Neuronal stem cell (in vitro differentiated cells): ENCODE measurements at regions not wholly inside any gene's neighbourhood (a gene's known extent, or its start where the extent isn't known, plus 50 kb on each side); places are given as distances from the start of the nearest gene placed in this dataset.
"Not testable (repeated sequence)": the region's sequence is repeated elsewhere in the genome, so short reads cannot be mapped to it uniquely, and the experiment has no call there.

Experiments
- DNase-seq: peaks from one replicate; pipeline ENCODE4 v3.0.0-alpha.2; 2013; ENCODE audit warnings: low spot score
- H2AFZ ChIP-seq: one replicate; pipeline ENCODE4 v1.6.1; 2013; ENCODE audit warnings: mild to moderate bottlenecking, low read length, inconsistent platforms
- H2AK5ac ChIP-seq: 2 replicates; pipeline ENCODE4 v1.6.1; 2013; ENCODE audit warnings: low read depth, mild to moderate bottlenecking, inconsistent platforms, low read length, moderate library complexity, mixed read lengths
- H2BK120ac ChIP-seq: 2 replicates; pipeline ENCODE4 v1.6.1; 2013; ENCODE audit warnings: low read depth, mild to moderate bottlenecking, inconsistent platforms, low read length, moderate library complexity, mixed read lengths
- H2BK12ac ChIP-seq: one replicate; pipeline ENCODE4 v1.6.1; 2013; ENCODE audit warnings: low read length, inconsistent platforms
- H2BK15ac ChIP-seq: 2 replicates; pipeline ENCODE4 v1.6.1; 2013; ENCODE audit warnings: mild to moderate bottlenecking, low read length, inconsistent platforms, mixed read lengths
- H2BK5ac ChIP-seq: one replicate; pipeline ENCODE4 v1.6.1; 2013; ENCODE audit warnings: inconsistent platforms, mild to moderate bottlenecking, low read length, moderate library complexity
- H3K14ac ChIP-seq: one replicate; pipeline ENCODE4 v1.6.1; 2013; ENCODE audit warnings: low read length, inconsistent platforms
- H3K18ac ChIP-seq: 2 replicates; pipeline ENCODE4 v1.6.1; 2013; ENCODE audit warnings: low read length, inconsistent platforms
- H3K23ac ChIP-seq: 2 replicates; pipeline ENCODE4 v1.6.1; 2013; ENCODE audit warnings: low read depth, mild to moderate bottlenecking, mixed read lengths, low read length, inconsistent platforms; ENCODE audit not compliant: poor library complexity
- H3K27ac ChIP-seq: replicated peaks from 3 replicates; pipeline ENCODE4 v1.5.1; 2013; ENCODE audit warnings: low read length, inconsistent platforms
- H3K27me3 ChIP-seq, 3 experiments: 2 replicates each; pipeline ENCODE4 v1.6.1; 2013; ENCODE audit warnings: low read length in 3 of 3, mild to moderate bottlenecking in 2 of 3, inconsistent platforms in 1 of 3, low read depth in 1 of 3, mixed read lengths in 1 of 3, moderate library complexity in 1 of 3; ENCODE audit not compliant: control insufficient read depth in 3 of 3, insufficient read depth in 3 of 3
- H3K36me3 ChIP-seq, 2 donors: replicated peaks in 1 of 2; 2 replicates each; pipeline ENCODE4 v1.6.1; 2013; ENCODE audit warnings: low read length in 2 of 2; ENCODE audit not compliant: control insufficient read depth in 2 of 2, insufficient read depth in 2 of 2
- H3K4ac ChIP-seq: 2 replicates; pipeline ENCODE4 v1.6.1; 2013; ENCODE audit warnings: inconsistent platforms, mild to moderate bottlenecking, low read length, moderate library complexity
- H3K4me1 ChIP-seq, 2 donors: 1 replicate in 1 of 2; 2 replicates in 1 of 2; pipeline ENCODE4 v1.6.1; 2013; ENCODE audit warnings: low read length in 2 of 2, low read depth in 1 of 2; ENCODE audit not compliant: control insufficient read depth in 2 of 2, insufficient read depth in 1 of 2
- H3K4me2 ChIP-seq: one replicate; pipeline ENCODE4 v1.6.1; 2013; ENCODE audit warnings: mild to moderate bottlenecking, low read length, inconsistent platforms; ENCODE audit not compliant: insufficient read depth, poor library complexity, severe bottlenecking
- H3K4me3 ChIP-seq, 2 donors: 2 replicates each; pipeline ENCODE4 v1.5.1; 2013; ENCODE audit warnings: low read length in 2 of 2, mild to moderate bottlenecking in 2 of 2, inconsistent platforms in 1 of 2, moderate library complexity in 1 of 2
- H3K79me1 ChIP-seq: one replicate; pipeline ENCODE4 v1.6.1; 2013; ENCODE audit warnings: low read depth, mild to moderate bottlenecking, inconsistent platforms, low read length, moderate library complexity
- H3K9ac ChIP-seq: one replicate; pipeline ENCODE4 v1.6.1; 2013; ENCODE audit warnings: mild to moderate bottlenecking, low read depth, low read length, inconsistent platforms; ENCODE audit not compliant: poor library complexity
- H3K9me3 ChIP-seq, 2 donors: replicated peaks in 1 of 2; 2 replicates each; pipeline versions ENCODE3 to v1.6.1; 2013; ENCODE audit warnings: low read length in 2 of 2, mild to moderate bottlenecking in 2 of 2, inconsistent platforms in 1 of 2, low read depth in 1 of 2, mixed read lengths in 1 of 2, moderate library complexity in 1 of 2; ENCODE audit not compliant: control insufficient read depth in 2 of 2, insufficient read depth in 1 of 2
- H4K8ac ChIP-seq: one replicate; pipeline ENCODE4 v1.6.1; 2013; ENCODE audit warnings: low read depth, mild to moderate bottlenecking, inconsistent platforms, low read length, moderate library complexity
- H4K91ac ChIP-seq: one replicate; pipeline ENCODE4 v1.6.1; 2013; ENCODE audit warnings: low read length, low read depth, mild to moderate bottlenecking, inconsistent platforms; ENCODE audit not compliant: poor library complexity
- whole genome bisulfite sequencing, 2 donors: extraction: QIAGEN DNeasy Blood & Tissue Kit; methylation state at CpG; one replicate each; pipeline ENCODE4 v1.1.7; 2013; ENCODE audit warnings: missing lambda C conversion rate in 2 of 2, mixed read lengths in 1 of 2; ENCODE audit not compliant: insufficient read length in 2 of 2, insufficient replicate concordance in 1 of 2; ENCODE audit errors: extremely low coverage in 2 of 2; 5-methylcytosine and 5-hydroxymethylcytosine counted together

DNA sequence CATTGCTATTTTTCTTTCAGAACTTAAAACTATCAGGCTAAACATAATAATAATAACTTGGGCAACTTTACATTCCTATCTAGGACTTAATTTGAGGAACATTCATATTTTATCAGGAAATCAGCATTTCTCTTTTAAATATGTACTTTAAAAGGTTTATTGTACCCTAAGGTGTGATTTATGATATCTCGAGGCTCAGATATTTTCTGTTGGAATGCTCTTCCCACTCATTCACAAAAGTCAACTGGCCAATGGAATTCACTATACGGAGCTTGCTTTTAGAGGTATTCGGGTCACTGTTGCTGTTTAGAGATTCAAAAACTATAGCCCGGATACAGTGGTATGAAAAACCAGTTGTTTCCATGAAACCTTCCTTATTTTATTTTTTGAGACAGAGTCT lies 328.3 kb downstream of the GBA3 start:
- no peak overlapping the region for H3K4ac ChIP-seq

DNA sequence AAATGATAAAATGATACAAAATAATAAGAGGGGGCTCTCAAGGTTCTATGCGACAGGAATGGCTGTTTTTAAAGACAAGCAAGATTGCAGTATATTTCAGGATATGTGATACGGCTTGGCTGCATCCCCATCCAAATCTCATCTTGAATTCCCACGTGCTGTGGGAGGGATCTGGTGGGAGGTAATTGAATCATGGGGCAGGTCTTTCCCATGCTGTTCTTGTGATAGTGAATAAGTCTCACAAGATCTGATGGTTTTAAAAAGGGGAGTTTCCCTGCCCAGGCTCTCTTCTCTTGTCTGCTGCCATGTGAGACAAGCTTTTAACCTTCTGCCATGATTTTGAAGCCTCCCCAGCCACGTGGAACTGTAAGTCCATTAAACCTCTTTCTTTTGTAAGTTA lies 327.7 kb downstream of the GBA3 start:
- not testable (repeated sequence) for H3K9ac ChIP-seq, H2AK5ac ChIP-seq, H3K4me2 ChIP-seq, H3K36me3 ChIP-seq, H3K4ac ChIP-seq, H3K9me3 ChIP-seq, H3K79me1 ChIP-seq, H2AFZ ChIP-seq, H3K14ac ChIP-seq, H3K23ac ChIP-seq, H2BK120ac ChIP-seq, H2BK5ac ChIP-seq, H2BK12ac ChIP-seq, DNase-seq, H3K4me3 ChIP-seq, H3K27ac ChIP-seq, H4K91ac ChIP-seq, H3K18ac ChIP-seq, H2BK15ac ChIP-seq, H3K27me3 ChIP-seq, H4K8ac ChIP-seq
- peaks cover 2 to 15% of the 10 kb centered on the region in 2 donors for H3K4me1 ChIP-seq
- no CpG with 5 or more reads among the region's 4 CpGs for WGBS, 2 donors

More for the DNA sequence above, 328.3 kb downstream of the GBA3 start:
- H3K36me3 ChIP-seq, result no peaks in the 10 kb centered on the region
- H2BK12ac ChIP-seq, result no peak overlapping the region
- H3K27me3 ChIP-seq, result no peaks in the 10 kb centered on the region
- no peak overlapping the region for H3K9ac ChIP-seq
- no peaks in the 10 kb centered on the region for H3K9me3 ChIP-seq
- H4K91ac ChIP-seq, result no peak overlapping the region
- H3K4me2 ChIP-seq, result no peak overlapping the region
- no peak overlapping the region for H2AK5ac ChIP-seq
- H3K4me3 ChIP-seq, result no peak overlapping the region
- no peak overlapping the region for H3K18ac ChIP-seq
- WGBS, 2 donors, result no CpG with 5 or more reads among the region's 4 CpGs
- no peak overlapping the region for H2BK120ac ChIP-seq
- DNase-seq, result no peak
- H3K79me1 ChIP-seq, result no peaks in the 10 kb centered on the region
- peaks cover 2 to 15% of the 10 kb centered on the region in 2 donors for H3K4me1 ChIP-seq
- no peak overlapping the region for H2AFZ ChIP-seq
- no peak overlapping the region for H3K14ac ChIP-seq
- no peak overlapping the region for H3K27ac ChIP-seq
- H2BK15ac ChIP-seq, result no peak overlapping the region
- no peak overlapping the region for H3K23ac ChIP-seq
- no peak overlapping the region for H4K8ac ChIP-seq
- H2BK5ac ChIP-seq, result no peak overlapping the region

DNA sequence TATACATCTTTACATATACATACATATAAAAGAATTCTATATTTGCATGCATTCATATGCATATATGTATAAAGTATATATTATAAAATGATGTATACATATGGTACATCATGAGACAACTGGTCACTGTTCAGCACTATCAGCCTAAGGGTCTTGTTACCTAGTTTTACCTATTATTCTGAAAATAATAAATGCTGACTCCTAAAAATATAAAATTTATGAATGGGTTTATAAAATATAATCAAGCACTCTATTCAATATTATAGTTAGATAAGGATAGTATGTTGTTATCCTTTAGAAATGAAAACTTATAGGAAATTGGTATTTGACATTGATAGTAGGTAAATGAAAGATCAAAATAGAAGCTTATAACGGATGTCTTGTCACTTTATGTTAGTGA lies 324.2 kb downstream of the GBA3 start:
- H3K23ac ChIP-seq, result no peak overlapping the region
- WGBS, 2 donors, result no CpG with 5 or more reads among the region's 1 CpG
- no peaks in the 10 kb centered on the region for H3K27me3 ChIP-seq
- no peak overlapping the region for H2BK15ac ChIP-seq
- H4K8ac ChIP-seq, result no peak overlapping the region
- H3K36me3 ChIP-seq, result no peaks in the 10 kb centered on the region
- no peak overlapping the region for H3K9ac ChIP-seq
- no peak overlapping the region for H3K18ac ChIP-seq
- H3K9me3 ChIP-seq, result no peaks in the 10 kb centered on the region
- H3K4me3 ChIP-seq, result no peak overlapping the region
- H2BK5ac ChIP-seq, result no peak overlapping the region
- H3K14ac ChIP-seq, result no peak overlapping the region
- peaks cover 2 to 3% of the 10 kb centered on the region in 2 donors for H3K4me1 ChIP-seq
- no peak for DNase-seq
- no peak overlapping the region for H2BK12ac ChIP-seq
- no peak overlapping the region for H2AFZ ChIP-seq
- no peak overlapping the region for H3K4ac ChIP-seq
- H3K4me2 ChIP-seq, result no peak overlapping the region
- no peak overlapping the region for H2AK5ac ChIP-seq
- no peak overlapping the region for H3K27ac ChIP-seq
- no peaks in the 10 kb centered on the region for H3K79me1 ChIP-seq
- no peak overlapping the region for H2BK120ac ChIP-seq
- H4K91ac ChIP-seq, result no peak overlapping the region

DNA sequence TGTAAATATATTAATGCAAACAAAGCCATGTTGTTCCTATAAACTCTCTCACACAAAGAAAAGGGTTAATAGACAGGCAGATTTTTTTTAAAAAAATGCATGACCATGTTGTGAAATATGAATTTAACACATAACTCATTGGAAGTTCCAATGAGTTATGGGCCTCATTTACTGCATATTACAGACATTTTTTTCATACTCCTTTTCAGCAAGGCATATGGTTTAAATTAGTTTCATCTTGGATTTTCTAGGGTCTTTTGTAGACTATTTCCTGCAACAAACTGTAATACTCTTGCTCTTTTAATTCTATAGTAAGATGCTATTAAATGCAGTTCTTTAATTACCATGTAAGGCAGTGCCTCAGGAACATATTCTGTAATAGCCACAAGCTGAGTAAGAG lies 323.1 kb downstream of the GBA3 start:
- Histone ChIP-seq H2BK12ac (no peak overlapping the region), H4K91ac (no peak overlapping the region), H2BK15ac (no peak overlapping the region), H3K9ac (no peak overlapping the region), H3K4me3 (no peak overlapping the region), H4K8ac (no peak overlapping the region), H2BK5ac (no peak overlapping the region), H3K4me2 (no peak overlapping the region), H3K9me3 (no peaks in the 10 kb centered on the region), H3K14ac (no peak overlapping the region), H2AFZ (no peak overlapping the region), H3K36me3 (no peaks in the 10 kb centered on the region), H3K27ac (no peak overlapping the region), H3K27me3 (no peaks in the 10 kb centered on the region), H3K23ac (no peak overlapping the region), H3K4me1 (no peaks in the 10 kb centered on the region), H3K79me1 (no peaks in the 10 kb centered on the region), H3K18ac (no peak overlapping the region), H2BK120ac (no peak overlapping the region), H2AK5ac (no peak overlapping the region), H3K4ac (no peak overlapping the region)
- DNase-seq, result no peak
